Ureter (tissue), 1 donor: ENCODE measurements at regions not wholly inside any gene's neighbourhood (a gene's known extent, or its start where the extent isn't known, plus 50 kb on each side); places are given as distances from the start of the nearest gene placed in this dataset.

Experiments
- DNase-seq: peaks from one replicate; pipeline ENCODE4 v3.0.0-alpha.2; 2020; ENCODE audit warnings: low spot score
- donor health status: DM: yes; HTN: yes; CAD: no.

DNA sequence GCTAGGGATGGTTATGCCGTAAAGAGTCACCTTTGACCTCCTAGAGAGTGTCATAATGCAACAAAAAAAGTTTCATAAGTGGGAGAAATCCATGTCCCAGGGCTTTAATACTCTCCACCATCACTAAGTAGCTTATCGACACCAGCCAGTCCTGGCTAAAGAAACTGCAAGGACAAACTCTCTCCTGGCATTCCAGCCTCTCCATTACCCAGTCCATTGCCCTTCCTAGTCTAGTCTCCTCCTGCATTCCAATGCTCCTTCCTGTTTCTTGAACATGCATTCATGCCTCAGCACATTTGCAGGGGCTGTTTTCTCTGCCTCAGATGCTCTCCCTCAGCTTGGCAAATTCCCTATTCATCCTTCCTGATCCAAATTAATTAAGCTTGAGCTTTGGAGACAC is 364.1 kb downstream of the BRINP1 start:
- DNase-seq: no peak

- DNase-seq: no peak
These were observed 360.0 kb downstream of the BRINP1 start for GRCh38 chr9:119009249-119009648.

DNA sequence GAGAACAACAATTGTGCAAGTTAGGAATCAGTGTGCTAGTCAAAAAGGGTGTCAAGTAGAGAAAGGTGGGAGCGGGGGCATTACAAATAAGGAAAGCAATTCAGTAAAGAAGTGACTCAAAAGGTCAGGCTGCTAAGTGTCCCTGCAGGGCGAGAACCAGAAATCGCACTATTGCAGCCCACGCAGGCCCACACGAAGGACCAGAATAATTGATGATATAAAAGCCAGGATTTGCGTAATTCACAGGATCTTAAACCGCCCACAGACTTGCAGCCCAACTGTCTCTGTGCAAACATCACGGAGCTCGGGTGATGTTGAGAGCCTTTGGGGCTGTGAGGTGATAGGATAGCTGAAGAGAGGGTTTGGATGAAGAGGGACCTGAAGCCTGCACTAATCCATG is 349.0 kb downstream of the BRINP1 start:
- no peak for DNase-seq

DNA sequence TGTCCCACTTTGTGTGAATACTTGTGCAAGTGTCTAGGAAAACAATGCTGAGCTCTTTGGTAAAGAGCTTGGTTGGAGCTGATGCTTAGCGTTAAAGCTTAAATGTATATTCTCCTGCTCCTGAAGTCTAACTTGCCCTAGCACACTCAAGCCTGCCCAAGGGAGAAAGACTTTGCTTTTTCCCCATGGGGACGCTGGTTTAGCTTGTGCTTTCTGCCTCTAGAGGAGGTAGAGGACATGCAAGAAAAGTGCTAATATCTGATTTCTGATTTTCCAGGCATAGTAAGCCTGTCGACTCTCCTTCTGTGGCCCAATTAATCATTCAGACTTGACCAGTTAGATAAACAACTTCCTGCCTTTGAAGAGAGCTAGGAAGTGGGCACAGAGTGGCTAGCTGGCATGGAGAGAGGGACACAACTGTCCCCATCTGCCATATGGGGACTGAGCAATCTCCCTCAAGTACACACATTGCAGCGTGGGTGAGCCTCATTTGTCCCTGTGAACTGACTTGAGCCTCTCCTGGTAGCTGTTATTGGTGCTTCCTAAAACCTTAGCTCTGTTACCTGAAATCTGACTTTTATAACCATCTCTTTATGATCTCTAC is 348.4 kb downstream of the BRINP1 start:
- DNase-seq: no peak

GRCh38 chr9:119026120-119026519 is 343.1 kb downstream of the BRINP1 start:
- DNase-seq: peak; percentile 45

- DNase-seq: no peak
These were observed 341.1 kb downstream of the BRINP1 start for GRCh38 chr9:119027901-119028699.

DNA sequence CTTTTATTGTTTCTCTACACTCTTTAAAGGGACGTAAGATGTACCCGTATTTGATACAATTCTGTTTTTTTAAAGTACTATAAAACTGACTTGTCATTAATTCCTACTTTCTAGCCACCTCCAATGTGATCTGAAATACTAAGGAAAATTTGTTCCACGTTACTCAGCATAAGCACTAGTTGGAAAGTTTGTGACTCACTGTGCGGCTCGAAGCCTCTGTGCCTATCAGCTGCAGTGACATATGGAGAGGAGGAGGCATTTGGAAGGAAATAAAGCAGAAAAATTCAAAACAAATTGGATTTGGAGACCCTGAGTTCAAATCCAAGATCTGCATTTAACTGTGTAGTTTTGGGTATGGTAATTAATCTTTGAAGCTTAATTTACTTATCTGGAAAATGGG is 339.3 kb downstream of the BRINP1 start:
- DNase-seq: no peak

- no peak for DNase-seq
These were observed 335.6 kb downstream of the BRINP1 start for GRCh38 chr9:119033596-119033995.

GRCh38 chr9:119036969-119037368 is 332.3 kb downstream of the BRINP1 start:
- DNase-seq: no peak

GRCh38 chr9:119043996-119044395 is 325.2 kb downstream of the BRINP1 start:
- DNase-seq: no peak

- no peak for DNase-seq
These were observed 324.4 kb downstream of the BRINP1 start for GRCh38 chr9:119044806-119045205.

DNA sequence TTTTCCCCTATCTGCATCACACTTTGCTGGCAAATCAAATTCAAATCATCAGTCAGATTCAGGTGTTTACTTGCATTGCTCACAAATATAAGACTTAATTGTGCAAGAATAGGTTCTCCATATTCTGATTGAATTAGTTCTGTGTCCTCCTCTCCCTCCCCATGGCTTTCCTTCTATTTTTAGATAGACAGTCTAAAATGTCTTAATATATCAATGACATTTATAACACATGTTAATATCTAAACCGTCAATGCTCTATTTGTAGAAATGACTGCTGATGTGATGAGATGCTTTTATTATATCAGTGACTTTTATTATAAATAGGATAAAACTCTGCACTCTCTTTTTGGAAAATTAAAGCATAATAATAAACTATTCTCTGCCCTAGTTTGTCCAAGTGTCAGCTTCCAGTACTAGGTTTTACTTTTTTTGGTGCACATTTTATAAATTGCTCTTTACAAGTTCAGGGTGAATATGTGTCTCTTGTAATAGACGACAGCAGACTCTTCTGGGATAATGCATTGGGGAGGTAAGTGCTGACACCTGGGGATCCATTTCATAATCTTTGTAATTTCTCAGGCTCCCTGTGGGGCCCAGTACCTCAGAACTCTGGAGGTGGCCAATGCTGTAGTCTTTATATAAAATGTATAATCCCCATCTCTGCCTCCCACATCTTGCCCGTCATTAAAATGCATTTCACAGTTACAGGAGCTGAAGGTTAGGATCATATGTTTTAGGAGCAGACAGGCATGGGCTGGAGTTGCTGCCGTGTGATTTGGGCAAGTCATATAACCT is 321.5 kb downstream of the BRINP1 start:
- DNase-seq: no peak

DNA sequence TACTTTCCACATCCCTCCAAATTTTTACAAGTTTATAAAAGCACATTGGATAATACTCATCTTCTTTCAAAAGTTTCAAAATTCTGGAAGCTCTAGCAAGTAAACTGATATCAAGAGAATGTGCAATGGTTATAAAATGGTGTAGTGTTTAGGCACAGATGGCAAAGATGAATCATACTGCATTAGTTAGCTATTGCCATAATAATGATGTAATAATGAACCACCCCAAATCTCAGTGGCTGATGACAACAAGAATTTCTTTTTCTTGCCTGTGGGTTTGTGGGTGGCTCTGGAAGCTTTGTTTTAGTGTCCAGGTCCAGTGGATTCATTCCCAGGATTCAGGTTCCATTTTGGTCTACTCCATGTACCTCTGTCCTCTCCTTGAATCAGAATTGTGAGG is 319.0 kb downstream of the BRINP1 start:
- no peak for DNase-seq

GRCh38 chr9:119052339-119053030 is 316.8 kb downstream of the BRINP1 start:
- peak; percentile 45 for DNase-seq

DNA sequence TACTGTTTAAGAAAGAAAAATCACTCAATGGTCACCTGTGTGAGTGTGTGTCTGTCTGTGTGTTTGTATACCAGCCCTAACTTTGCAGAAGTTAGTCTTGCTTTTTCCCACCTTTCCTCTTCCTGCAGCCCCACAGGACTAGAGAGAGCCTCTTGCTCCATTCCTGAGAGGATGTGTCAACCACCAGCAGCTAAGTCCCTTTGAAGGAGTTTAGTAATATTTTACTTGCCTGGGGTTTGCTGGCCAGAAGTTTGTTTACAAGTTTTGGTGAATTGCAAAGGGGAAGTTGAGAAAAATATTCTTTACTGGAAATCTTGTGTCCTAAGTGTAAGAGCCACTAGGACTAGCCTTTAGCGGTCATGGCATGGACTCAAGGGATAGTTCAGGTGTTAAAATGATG is 316.2 kb downstream of the BRINP1 start:
- no peak for DNase-seq

DNA sequence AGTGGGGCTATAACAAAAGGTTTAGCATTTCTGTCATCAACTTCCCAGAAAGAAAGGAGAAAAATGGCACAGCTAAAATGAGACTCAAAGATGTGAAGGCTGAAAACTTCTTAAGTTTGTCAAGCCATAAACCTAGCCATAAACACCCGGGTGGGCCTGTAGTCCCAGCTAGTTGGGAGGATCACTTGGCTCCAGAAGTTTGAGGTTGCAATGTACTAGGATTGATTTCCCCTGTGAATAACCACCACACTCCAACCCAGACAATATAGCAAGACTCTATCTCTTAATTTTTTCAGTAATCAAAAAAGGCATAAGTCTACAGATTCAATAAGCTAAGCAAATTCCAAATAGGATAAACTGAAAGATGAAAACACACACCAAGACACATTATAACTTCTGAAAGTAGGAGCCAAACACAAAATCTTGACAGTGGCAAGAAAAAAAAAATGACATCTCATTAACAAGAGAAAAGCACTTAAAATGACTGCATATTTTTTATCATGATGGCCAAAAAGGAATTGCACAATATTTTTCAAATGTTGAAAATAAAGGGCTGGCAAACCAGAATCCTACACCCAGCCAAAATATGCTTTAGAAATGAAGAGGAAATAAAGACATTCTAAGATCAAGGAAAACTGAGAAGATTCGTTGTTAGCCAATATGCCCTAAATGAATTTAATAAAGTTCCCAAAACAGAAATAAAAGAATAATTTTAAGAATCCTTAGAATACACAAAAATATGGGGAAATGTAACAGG is 308.4 kb downstream of the BRINP1 start:
- no peak for DNase-seq

- no peak for DNase-seq
These were observed 297.6 kb downstream of the BRINP1 start for GRCh38 chr9:119071636-119072035.

- DNase-seq: no peak
These were observed 295.2 kb downstream of the BRINP1 start for GRCh38 chr9:119074017-119074416.

DNA sequence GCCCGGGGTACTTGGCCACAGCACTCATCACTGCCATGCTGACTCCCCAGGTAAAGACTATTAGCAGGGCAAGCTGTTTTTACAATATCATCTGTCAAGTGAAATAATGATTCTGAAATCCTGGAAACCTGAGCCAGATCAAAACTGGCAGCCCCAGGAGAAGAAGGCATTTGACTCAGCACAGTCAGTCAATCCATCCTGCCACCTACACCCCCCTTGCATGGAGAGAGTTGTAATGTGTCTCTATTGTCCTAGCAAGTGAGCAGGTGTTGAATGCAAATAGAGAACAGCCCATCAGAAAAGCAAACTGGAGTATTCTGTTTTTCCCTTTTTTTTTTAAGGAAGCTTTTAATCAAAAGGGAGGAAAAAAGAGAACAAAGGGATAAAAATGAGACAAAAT is 291.2 kb downstream of the BRINP1 start:
- no peak for DNase-seq

DNA sequence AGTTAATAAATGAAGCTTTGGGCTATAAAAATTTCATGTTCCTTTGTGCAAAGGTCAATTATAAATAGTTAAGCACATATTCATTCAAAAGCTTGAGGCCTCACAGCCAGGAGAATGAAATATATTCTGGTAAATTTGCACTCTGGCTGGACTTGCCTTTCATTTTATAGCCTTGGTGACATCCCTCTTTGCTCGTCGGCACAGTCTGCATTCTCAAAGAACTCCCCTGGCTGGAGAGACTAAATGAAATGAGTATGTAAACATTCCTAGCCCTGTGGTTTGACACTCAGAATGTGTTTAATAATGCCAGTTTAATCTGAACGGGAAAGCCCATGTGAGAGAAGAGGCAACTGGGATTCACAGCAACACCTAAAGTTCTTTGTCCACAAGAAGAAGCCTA is 285.6 kb downstream of the BRINP1 start:
- no peak for DNase-seq

DNA sequence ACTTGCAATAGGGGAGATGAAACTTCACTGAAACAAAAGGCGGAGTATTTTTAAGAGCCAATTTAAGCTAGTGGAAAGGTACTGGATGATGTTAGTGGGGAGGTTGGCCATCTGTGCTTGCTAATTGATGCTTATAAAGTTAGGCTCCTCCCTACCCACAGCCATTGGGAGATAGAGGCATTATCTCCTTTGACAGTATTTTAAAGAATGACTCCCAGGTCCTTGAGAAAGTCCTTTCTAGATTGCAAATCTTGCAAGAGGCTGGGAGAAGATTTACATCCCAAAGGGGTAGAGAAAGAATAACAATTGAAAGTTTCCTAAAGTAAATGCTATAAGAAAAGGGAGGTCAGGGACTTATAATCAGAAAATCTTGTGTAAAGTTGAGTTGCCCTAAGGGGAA is 282.6 kb downstream of the BRINP1 start:
- no peak for DNase-seq
